HFF-Myc (cell line): ENCODE measurements at regions not wholly inside any gene's neighbourhood (a gene's known extent, or its start where the extent isn't known, plus 50 kb on each side); places are given as distances from the start of the nearest gene placed in this dataset.

Source experiments
- DNase-seq: peaks from one replicate; pipeline ENCODE4 v3.0.0-alpha.2; 2011; ENCODE audit warnings: low read depth; ENCODE audit errors: extremely low read depth
- H3K4me3 ChIP-seq: replicated peaks from 2 replicates; pipeline ENCODE4 v1.5.1; 2011; ENCODE audit warnings: low read depth, mild to moderate bottlenecking, control low read depth, low read length
- TF ChIP-seq, protein P1 (sequence below): IDR thresholded peaks from 2 replicates; pipeline ENCODE4 v1.5.1; 2012; ENCODE audit warnings: mild to moderate bottlenecking, low read depth, low read length, control low read depth; ENCODE audit errors: missing control alignments

DNA sequence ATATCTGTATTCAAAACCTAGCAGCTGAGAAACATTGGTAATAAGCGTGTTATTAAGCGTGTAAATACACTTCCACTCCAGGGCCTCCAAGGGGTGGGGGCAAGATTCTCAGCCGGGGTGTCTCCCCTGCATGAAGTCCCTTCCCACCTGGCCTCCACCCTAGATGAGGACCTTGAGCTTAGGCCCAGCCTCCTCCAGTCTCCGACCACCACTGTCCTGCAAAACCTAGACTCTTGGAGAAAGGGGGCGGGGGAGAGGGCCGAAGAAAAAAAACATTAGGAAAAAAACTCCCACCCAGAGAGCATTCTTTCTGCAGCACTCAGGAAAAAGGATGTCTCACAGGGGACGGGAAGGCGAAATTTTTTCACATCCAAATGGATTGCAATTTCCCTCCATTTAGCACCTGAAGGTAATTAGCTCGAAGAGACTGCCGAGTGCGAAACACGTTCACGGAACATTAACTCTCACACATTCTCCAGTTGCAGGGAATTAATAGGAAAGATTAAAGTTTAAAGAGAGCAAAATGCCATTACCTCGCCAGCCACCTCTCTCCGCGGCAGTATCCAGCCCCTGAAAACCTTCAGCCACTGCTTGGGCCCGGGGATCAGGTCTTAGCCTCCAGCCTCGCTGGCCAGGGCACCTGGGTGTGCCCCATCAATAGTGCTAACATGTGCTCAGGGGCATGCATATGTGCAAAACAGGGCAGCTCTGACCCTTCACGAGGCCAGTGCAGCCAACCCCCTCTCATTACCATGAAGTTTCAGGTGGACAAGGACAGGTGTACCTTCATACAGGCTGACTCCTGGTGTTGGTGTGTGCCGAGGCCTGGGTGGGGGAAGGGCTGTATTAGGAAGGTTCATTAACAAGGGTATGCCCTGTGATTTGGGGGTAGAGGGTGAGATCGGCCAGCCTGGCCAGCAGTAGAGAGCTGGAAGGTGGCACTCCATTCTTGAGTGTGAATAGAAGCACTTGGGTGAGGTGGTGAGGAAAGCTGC is 77.2 kb downstream of the HIF1AN start:
- TF ChIP-seq, protein P1, sequence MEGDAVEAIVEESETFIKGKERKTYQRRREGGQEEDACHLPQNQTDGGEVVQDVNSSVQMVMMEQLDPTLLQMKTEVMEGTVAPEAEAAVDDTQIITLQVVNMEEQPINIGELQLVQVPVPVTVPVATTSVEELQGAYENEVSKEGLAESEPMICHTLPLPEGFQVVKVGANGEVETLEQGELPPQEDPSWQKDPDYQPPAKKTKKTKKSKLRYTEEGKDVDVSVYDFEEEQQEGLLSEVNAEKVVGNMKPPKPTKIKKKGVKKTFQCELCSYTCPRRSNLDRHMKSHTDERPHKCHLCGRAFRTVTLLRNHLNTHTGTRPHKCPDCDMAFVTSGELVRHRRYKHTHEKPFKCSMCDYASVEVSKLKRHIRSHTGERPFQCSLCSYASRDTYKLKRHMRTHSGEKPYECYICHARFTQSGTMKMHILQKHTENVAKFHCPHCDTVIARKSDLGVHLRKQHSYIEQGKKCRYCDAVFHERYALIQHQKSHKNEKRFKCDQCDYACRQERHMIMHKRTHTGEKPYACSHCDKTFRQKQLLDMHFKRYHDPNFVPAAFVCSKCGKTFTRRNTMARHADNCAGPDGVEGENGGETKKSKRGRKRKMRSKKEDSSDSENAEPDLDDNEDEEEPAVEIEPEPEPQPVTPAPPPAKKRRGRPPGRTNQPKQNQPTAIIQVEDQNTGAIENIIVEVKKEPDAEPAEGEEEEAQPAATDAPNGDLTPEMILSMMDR, result no peak
- DNase-seq, result no peak
- H3K4me3 ChIP-seq, result no peak overlapping the region

DNA sequence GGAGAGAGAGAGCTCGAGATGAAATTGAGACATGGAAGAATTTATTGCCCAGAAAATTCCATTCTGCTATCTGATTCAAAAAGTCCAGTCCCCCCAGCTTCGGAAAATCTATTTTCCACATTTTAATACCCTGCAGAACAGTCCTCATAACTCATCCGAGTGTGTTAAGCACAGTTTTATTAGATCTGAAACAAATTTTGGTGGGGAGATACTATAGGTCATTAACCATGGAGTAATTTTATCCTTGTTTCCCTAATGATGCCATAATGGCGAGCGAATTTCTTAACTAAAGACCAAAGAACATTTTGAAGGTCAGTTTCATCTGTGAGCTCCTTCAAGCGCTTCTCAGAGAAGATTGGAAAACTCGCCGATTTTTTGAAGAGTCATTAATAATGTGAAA is 78.1 kb downstream of the HIF1AN start:
- no peak overlapping the region for H3K4me3 ChIP-seq
- TF ChIP-seq, protein P1, result no peak
- DNase-seq, result no peak

DNA sequence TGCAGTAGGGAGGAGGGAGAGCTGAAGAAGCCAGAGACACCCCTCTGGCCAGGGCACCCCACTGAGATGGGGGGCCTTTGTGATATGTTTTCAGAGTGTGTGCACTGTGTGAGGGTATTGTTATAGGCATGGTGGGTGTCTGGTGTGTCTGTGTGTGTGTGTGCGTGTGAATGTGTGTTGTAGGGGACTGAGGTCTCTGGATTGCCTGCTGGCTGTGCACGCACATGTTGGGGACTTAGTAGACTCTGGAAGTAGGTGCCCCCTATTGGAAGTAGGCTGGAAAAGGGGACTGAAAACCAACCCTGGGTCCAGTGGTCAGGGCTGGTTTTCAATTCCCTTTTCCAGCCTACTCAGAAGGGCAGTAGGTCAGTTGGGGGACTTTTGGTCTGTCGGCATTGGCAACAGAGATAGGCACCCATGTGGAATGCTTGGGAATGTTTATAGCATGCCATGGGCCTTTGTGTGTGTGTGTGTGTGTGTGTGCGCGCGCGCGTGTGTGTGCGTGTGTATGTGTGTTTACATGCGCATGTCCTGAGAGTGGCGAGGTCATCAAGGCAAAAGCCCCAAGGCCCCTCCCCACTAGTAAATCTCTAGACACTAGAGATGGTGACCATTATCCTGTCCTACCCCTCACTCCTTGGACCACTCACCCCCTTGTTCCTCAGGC is 78.8 kb downstream of the HIF1AN start:
- DNase-seq, result no peak
- TF ChIP-seq, protein P1, result no peak
- H3K4me3 ChIP-seq, result no peak overlapping the region

DNA sequence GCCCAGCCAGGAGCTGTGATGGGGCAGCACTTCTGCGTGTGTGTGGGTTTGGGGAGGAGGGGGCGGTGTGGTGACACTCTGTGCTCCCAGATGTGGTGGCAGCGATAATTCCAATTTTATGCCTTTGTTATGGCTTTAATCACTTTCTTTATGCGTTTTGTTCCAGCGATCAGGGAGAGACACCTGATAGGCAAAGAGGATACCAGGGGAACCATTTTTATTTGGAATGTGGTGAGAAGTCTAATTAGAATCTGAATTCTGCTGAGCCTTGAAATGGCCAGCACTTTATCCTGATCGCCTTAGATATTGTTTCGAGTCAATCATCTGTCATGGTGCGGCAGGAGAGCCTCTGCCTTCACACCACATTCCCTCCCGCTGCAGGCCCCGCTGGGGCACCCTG is 79.5 kb downstream of the HIF1AN start:
- TF ChIP-seq, protein P1, result no peak
- no peak overlapping the region for H3K4me3 ChIP-seq
- no peak for DNase-seq

DNA sequence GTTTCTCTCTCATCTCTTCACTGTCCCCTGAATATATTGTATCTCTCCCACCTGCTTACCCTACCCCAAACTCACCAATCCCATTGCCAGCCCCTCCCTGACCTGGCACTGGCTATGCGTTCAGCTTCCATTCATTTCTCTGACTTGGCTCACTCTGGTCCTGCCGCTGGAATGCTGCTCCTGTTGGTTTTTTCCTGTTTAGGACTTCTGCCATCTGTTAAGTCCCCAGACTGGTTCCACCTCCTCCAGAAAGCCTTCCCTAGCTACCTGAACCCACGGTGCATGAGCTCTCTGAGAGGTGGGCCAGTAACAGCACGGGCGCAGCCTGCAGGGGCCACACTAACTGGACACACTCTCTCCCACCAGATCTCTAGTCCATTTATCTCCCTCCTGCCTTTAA is 80.2 kb downstream of the HIF1AN start:
- H3K4me3 ChIP-seq, result no peak overlapping the region
- DNase-seq, result no peak
- TF ChIP-seq, protein P1, result no peak

DNA sequence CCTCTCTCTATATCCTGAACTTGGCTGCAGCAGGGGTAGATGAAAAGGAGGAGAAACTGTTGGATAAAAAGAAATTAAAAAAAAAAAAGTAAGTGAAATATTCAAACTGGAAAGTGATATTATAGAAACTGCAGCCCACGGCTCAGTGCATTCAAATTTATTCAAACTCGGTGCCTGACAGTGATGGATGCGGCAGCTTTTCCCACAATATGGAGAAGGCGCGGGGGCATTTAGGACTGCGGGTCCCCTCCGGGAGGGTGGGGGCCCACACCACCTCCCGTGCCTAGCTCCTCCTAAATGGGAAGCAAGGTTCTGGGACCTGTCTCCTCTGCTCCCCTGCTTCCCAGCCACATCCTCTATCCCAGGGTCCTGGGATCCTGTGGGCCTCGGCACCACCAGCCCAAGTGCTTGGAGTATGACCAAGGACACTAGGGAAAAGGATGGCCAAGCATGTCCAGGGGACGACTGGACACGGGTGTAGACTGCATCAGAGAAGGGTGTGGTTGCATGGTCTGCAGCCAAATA is 82.4 kb downstream of the HIF1AN start:
- DNase-seq, result no peak
- no peak overlapping the region for H3K4me3 ChIP-seq
- TF ChIP-seq, protein P1, result no peak
